Right atrium auricular region (tissue), 2 donors: ENCODE measurements at regions not wholly inside any gene's neighbourhood (a gene's known extent, or its start where the extent isn't known, plus 50 kb on each side); places are given as distances from the start of the nearest gene placed in this dataset.

Experiments used
- DNase-seq: peaks from one replicate; pipeline ENCODE4 v3.0.0-alpha.2; 2019; ENCODE audit warnings: low spot score
- H3K27ac ChIP-seq, 2 donors: fragments of 200-600 bp; sonication (generic); 1 replicate in 1 of 2; 2 replicates in 1 of 2; pipeline ENCODE4 v1.5.1; 2016 to 2019
- H3K27me3 ChIP-seq, 2 donors: fragments of 200-600 bp; sonication (generic); one replicate each; pipeline versions ENCODE4 v1.5.1 to v1.6.0; 2017 to 2019
- H3K36me3 ChIP-seq: fragments of 200-600 bp; sonication (generic); one replicate; pipeline ENCODE4 v1.5.1; 2016
- H3K4me1 ChIP-seq, 2 donors: fragments of 200-600 bp; sonication (generic); one replicate each; pipeline versions ENCODE4 v1.5.1 to v1.6.0; 2017 to 2019
- H3K4me3 ChIP-seq, 2 donors: fragments of 200-600 bp; sonication (generic); 1 replicate in 1 of 2; 2 replicates in 1 of 2; pipeline ENCODE4 v1.5.1; 2017 to 2019; ENCODE audit warnings: mild to moderate bottlenecking in 1 of 2, moderate library complexity in 1 of 2
- H3K9me3 ChIP-seq, 2 donors: fragments of 200-600 bp; sonication (generic); one replicate each; pipeline ENCODE4 v1.5.1; 2019
- CTCF ChIP-seq, 2 donors: fragments of 200-600 bp; sonication (generic); IDR thresholded peaks; one replicate each; pipeline ENCODE4 v1.5.1; 2019; ENCODE audit warnings: antibody characterized with exemption in 2 of 2

- no peak for DNase-seq
- H3K27ac ChIP-seq = no peak overlapping the region
- H3K36me3 ChIP-seq = no peaks in the 10 kb centered on the region
- no peaks in the 10 kb centered on the region for H3K27me3 ChIP-seq
- H3K9me3 ChIP-seq = no peaks in the 10 kb centered on the region
- no peak overlapping the region for H3K4me3 ChIP-seq
- no peaks in the 10 kb centered on the region for H3K4me1 ChIP-seq
- no peak for TF ChIP-seq CTCF (IDR thresholded peaks at IDR 0.05)
Observed at GRCh38 chr14:22007784-22008412, 334.3 kb upstream of the OR4E1 start.

- no peaks in the 10 kb centered on the region for H3K4me1 ChIP-seq
- no peak for DNase-seq
- H3K4me3 ChIP-seq = no peak overlapping the region
- no peaks in the 10 kb centered on the region for H3K9me3 ChIP-seq
- no peaks in the 10 kb centered on the region for H3K36me3 ChIP-seq
- TF ChIP-seq CTCF (IDR thresholded peaks at IDR 0.05) = no peak
- no peak overlapping the region for H3K27ac ChIP-seq
- H3K27me3 ChIP-seq = no peaks in the 10 kb centered on the region
Observed at GRCh38 chr14:22007363-22007762, 333.7 kb upstream of the OR4E1 start.

- H3K9me3 ChIP-seq = no peaks in the 10 kb centered on the region
- no peaks in the 10 kb centered on the region for H3K36me3 ChIP-seq
- no peaks in the 10 kb centered on the region for H3K4me1 ChIP-seq
- H3K4me3 ChIP-seq = no peak overlapping the region
- no peak overlapping the region for H3K27ac ChIP-seq
- DNase-seq = no peak
- H3K27me3 ChIP-seq = no peaks in the 10 kb centered on the region
- TF ChIP-seq CTCF (IDR thresholded peaks at IDR 0.05) = no peak
Observed at GRCh38 chr14:22003461-22003860, 329.8 kb upstream of the OR4E1 start.

- DNase-seq = no peak
- Histone ChIP-seq H3K27me3 (no peaks in the 10 kb centered on the region), H3K4me1 (no peaks in the 10 kb centered on the region), H3K9me3 (no peaks in the 10 kb centered on the region), H3K36me3 (no peaks in the 10 kb centered on the region), H3K4me3 (no peak overlapping the region), H3K27ac (no peak overlapping the region)
- no peak for TF ChIP-seq CTCF (IDR thresholded peaks at IDR 0.05)
Observed at GRCh38 chr14:22002860-22003284, 329.3 kb upstream of the OR4E1 start.

GRCh38 chr14:21999402-21999801 lies 325.8 kb upstream of the OR4E1 start:
- TF ChIP-seq CTCF (IDR thresholded peaks at IDR 0.05) = no peak
- H3K9me3 ChIP-seq = no peaks in the 10 kb centered on the region
- no peaks in the 10 kb centered on the region for H3K27me3 ChIP-seq
- DNase-seq = no peak
- H3K36me3 ChIP-seq = no peaks in the 10 kb centered on the region
- no peak overlapping the region for H3K27ac ChIP-seq
- H3K4me3 ChIP-seq = no peak overlapping the region
- H3K4me1 ChIP-seq = no peaks in the 10 kb centered on the region

- Histone ChIP-seq H3K36me3 (no peaks in the 10 kb centered on the region), H3K27me3 (no peaks in the 10 kb centered on the region), H3K27ac (no peak overlapping the region), H3K9me3 (no peaks in the 10 kb centered on the region), H3K4me1 (no peaks in the 10 kb centered on the region), H3K4me3 (no peak overlapping the region)
- no peak for DNase-seq
- no peak for TF ChIP-seq CTCF (IDR thresholded peaks at IDR 0.05)
Observed at GRCh38 chr14:21997300-21997699, 323.7 kb upstream of the OR4E1 start.
